HG02610 (cell line): ENCODE measurements at regions not wholly inside any gene's neighbourhood (a gene's known extent, or its start where the extent isn't known, plus 50 kb on each side); places are given as distances from the start of the nearest gene placed in this dataset.
"Not testable (repeated sequence)": the region's sequence is repeated elsewhere in the genome, so short reads cannot be mapped to it uniquely, and the experiment has no call there.

Experiments
- ATAC-seq: cut with Tn5 transposase; IDR thresholded peaks from one replicate; pipeline ENCODE4 v1.9.1; 2021; ENCODE audit warnings: mild to moderate bottlenecking, moderate library complexity; ENCODE audit not compliant: unreplicated experiment

DNA sequence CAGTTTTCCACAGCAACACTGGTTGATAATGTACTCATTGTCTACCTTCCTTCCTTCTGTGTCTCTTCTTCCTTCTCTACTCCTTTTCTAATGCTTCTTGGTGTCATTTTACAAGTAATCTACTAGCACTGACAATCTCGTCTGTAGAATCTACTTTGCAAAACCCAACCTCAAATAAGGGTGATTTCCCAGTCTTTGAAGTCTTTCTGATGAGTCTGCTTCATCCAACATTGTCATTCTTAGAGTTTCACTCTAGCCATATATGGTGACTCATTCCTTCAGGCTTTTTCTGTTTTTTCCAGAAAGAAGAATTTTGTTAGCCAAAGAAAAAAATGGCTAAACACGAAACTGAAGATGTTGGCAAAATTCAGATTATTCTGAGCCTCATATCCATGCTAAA lies 288.7 kb downstream of the MBD2 start:
- ATAC-seq = no peak

- ATAC-seq = no peak
These were observed 289.1 kb downstream of the MBD2 start for GRCh38 chr18:53935399-53935798.

- no peak for ATAC-seq
These were observed 304.0 kb downstream of the MBD2 start for GRCh38 chr18:53920312-53921075.

- ATAC-seq = no peak
These were observed 306.4 kb downstream of the MBD2 start for GRCh38 chr18:53918091-53918490.

DNA sequence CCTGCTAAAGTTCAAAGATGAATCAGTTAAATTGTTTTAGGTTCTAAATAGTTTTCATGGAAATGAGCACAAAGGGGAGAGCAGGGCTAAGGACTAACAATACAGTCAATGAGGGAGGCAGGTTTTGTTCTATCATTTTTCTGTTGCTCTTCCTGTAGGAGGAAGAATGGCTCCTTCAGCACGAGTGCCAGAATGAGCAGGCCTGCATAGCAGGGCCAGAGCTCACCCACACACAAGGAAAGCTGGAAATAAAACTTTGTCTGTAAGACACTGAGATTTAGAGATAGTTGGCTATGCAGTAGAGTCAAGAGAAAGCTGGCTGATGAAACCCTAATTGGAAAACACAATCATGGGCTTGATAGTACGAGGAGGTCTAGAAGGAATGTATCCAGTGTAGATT lies 313.3 kb downstream of the MBD2 start:
- ATAC-seq = no peak

- no peak for ATAC-seq
These were observed 314.8 kb downstream of the MBD2 start for GRCh38 chr18:53909668-53910067.

- no peak for ATAC-seq
These were observed 316.5 kb downstream of the MBD2 start for GRCh38 chr18:53907921-53908320.

GRCh38 chr18:53906681-53907080 lies 317.8 kb downstream of the MBD2 start:
- no peak for ATAC-seq

DNA sequence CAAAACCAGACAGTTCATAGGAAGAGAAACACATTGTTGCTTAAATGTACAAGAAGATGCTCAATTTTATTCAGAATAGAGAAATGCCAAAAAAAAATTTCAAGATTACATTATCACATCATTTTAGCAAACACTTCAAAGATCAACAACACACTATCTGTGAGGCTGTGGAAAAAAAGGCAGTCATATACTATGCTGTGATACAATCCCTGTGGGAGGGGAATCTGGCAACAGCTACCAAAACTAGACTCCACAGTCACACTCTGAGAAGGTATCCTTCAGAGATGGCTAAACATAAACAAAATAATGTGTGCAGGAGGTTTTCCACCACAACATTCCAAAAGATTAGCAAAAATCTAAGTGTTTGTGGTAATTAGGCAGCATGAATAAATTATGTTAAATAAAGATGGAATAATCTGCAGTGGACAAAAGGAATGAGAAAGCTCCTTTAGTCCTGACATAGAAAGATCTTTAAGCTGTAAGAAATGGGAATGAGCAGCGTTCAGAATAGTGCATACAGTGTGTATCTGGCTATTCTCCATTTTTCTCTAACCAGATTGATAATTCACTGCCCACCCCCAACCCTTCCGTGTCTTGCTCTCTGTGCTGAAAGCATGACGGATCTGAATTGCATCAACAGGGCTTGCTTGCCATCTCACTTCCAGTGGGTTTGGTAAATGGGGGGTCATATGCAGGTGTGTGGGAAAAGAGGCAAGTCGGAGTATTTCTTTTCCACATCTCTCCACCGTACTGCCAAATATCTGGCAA lies 329.6 kb downstream of the MBD2 start:
- no peak for ATAC-seq

DNA sequence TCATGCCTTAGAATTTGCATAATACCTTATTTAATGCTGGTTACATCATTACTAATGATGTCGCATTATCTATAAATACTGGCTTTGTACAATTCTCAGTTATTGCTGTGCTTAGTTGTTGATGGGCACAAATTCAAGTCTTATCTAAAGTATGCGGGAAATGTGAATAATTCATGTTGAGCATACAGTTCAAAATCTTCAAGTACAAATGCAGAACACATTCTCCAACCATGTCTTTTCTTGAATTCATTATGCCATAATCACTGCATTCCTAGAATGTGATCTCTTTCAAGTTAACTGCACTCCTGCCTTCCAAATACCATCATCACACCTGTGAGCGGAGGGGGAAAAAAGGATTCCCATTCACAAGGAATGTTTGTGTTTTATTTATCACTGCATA lies 337.0 kb downstream of the MBD2 start:
- ATAC-seq = no peak

DNA sequence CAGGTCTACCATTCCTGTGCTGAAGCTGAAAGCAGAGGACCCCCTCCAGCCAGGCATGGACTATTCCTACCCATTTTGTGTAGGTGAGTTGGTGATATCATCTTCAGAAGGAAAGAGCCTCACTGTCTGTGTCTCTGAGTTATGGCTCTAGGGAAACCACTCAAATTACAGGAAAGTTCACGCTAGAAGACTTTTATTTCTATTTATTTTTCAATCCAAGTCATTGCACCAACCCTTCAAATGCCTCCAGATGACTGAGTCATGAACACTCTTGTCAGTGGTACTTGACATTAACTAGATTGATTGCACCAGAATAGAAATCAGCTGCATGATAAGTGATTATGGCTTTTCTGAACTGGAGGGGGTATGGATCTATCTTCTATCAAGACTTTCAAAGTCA lies 338.4 kb downstream of the MBD2 start:
- ATAC-seq = no peak

DNA sequence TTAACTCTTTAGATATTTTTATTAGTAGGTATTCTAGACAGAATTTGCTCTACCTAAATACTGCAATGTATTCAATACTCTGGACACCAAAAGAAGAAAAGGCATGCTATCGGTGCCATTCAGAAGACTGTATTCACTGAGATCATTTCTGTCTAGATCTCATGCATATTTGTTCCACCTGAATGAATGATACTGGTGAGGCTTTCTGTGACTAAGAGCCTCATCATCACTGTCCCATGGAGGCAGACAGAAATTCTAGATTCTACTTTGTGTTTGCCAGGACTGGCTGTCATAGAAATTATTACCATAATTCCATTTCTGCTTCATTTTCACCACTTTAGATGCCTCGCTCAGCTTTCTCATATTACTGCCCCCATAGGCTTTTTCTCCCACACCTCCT lies 340.7 kb downstream of the MBD2 start:
- ATAC-seq = no peak

- ATAC-seq = no peak
These were observed 350.4 kb downstream of the MBD2 start for GRCh38 chr18:53874103-53874502.

DNA sequence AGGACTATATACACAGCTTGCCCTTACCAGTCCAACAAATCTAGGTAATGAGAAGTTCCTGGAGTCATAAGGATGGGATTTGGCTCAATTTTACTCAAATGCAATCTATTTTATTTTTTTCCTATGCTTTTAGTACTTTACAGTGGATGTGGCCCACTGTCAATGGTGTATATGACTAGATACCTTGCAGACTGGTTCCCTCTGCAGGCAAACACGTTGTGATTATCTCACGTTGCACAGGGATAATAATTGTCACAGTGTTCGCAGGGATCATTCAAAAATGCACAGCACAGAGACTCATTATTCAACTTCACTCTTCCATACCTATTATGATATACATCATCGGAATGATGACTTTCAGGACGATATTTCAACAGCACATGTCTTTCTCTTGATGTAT lies 359.7 kb downstream of the MBD2 start:
- ATAC-seq = no peak

DNA sequence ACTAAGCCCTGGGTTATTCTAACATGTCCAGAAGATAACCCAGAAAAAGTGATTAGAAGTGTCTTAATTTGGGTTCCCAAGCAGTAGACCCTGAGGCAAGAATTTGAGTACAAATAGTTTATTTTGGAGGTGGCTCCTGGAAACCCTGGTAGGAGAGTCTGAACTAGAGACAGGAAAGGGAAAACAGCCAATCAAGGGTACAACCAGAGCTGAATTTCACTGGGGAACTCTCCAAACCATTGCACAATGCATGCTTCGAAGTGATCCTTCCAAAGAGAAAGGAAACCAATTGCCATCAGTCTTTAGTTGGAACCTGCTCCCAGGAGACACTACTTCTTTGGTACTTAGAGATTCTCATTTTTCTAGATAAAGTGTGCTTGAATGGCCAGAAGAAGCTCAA lies 361.5 kb downstream of the MBD2 start:
- no peak for ATAC-seq

DNA sequence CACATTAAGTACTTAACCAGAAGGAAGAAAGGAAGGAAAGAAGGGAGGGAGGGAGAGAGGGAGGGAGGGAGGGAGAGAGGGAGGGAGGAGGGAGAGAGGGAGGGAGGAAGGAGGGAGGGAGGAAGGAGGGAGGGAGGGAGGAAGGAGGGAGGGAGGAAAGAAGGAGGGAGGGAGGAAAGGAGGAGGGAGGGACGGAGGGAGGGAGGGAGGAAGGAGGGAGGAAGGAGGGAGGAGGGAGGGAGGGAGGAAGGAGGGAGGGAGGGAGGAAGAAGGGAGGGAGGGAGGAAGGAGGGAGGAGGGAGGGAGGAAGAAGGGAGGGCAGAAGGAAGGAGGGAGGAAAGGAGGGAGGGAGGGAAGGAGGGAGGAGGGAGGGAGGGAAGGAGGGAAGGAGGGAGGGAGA lies 363.3 kb downstream of the MBD2 start:
- no peak for ATAC-seq

- no peak for ATAC-seq
These were observed 364.7 kb downstream of the MBD2 start for GRCh38 chr18:53859764-53860163.

DNA sequence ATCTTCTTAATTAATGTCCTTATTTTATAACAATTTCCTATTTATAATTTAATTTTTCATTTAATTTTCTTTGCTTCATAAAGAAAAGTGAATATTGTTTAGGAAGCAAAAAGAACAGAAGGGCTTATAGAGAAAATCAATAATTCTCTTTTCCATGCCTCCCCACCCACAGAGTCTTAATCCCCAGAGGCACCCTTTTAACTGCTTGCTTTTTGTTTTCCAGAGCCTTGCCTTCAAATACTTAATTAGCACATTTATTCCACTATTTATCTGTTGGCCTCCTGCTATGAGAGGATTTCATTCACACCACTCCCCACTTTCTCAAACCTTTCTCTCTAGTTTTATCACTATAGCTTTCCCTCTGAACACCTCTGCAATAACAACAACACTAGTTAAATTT lies 373.6 kb downstream of the MBD2 start:
- ATAC-seq = no peak

DNA sequence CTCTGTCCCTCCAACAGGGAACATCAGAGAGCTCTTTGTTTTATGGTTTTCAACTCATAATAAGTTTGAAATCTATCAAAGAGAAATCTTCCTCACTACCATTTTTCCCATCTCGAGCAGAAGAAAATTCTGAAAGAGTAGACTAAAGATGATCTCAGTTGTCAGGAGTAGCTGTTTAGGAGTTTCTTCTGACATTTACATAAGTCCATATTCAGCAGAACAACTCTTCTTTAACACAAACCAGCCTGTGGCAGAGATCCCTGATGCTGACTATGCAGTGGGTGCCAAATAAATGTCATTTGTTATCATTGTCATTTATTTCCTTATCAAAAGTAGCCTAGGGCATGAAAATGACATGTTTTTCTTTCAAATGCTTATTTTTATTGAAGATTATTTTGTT lies 380.7 kb downstream of the MBD2 start:
- no peak for ATAC-seq

- ATAC-seq = no peak
These were observed 381.2 kb downstream of the MBD2 start for GRCh38 chr18:53843113-53843760.

GRCh38 chr18:53838746-53839145 lies 385.7 kb downstream of the MBD2 start:
- no peak for ATAC-seq

DNA sequence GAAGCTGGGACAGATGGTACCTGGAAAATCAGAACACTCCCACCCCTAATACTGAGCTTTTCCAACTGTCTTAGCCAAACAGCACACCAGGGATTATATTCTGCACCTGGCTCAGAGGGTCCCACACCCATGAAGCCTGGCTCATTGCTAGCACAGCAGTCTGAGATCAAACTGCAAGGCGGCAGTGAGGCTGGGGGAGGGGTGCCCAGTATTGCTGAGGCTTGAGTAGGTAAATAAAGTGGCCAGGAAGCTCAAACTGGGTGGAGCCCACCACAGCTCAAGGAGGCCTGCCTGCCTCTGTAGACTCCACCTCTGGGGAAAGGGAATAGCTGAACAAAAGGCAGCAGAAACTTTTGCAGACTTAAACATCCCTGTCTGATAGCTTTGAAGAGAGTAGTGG lies 403.3 kb downstream of the MBD2 start:
- ATAC-seq = not testable (repeated sequence)
